GM19438 (cell line): ENCODE measurements at regions not wholly inside any gene's neighbourhood (a gene's known extent, or its start where the extent isn't known, plus 50 kb on each side); places are given as distances from the start of the nearest gene placed in this dataset.

ENCODE experiments used
- ATAC-seq: cut with Tn5 transposase; IDR thresholded peaks from one replicate; pipeline ENCODE4 v1.9.1; 2021; ENCODE audit warnings: low read depth; ENCODE audit not compliant: unreplicated experiment

DNA sequence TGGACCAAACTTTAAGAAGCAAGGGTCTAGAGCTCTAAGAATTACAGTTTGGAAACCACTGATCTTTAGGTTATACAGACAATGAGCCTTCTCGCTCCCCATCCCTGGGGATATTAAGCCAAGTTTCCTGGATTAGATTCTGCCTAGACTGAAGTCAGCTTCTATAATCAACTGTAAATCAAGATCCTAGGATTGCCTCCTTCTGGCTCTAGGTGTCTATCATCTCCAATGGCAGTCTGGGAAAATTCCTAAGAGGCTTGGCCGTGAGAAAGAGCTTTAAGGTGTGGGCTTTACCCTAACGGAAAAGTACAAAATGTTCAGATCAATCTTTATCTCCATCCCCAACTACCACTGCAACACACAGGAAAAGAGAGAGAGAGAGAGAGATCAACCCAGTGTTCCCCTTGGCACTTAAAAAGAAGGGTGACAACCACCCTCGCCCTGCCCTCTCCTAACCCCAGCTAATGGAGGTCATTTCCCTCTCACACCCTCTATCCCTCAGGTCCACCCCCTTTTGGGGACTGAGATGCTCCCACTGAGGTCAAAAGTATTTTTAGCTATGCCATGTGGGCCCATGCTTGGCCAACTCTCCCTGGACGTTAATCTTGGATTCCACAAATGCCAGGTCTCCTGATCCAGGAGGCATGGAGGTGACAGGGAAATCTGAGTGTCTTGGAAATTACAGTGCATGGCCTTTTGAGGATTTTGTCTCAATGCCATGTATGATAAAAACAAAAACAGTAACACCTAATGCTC lies 202.8 kb upstream of the BCL6 start:
- no peak for ATAC-seq

DNA sequence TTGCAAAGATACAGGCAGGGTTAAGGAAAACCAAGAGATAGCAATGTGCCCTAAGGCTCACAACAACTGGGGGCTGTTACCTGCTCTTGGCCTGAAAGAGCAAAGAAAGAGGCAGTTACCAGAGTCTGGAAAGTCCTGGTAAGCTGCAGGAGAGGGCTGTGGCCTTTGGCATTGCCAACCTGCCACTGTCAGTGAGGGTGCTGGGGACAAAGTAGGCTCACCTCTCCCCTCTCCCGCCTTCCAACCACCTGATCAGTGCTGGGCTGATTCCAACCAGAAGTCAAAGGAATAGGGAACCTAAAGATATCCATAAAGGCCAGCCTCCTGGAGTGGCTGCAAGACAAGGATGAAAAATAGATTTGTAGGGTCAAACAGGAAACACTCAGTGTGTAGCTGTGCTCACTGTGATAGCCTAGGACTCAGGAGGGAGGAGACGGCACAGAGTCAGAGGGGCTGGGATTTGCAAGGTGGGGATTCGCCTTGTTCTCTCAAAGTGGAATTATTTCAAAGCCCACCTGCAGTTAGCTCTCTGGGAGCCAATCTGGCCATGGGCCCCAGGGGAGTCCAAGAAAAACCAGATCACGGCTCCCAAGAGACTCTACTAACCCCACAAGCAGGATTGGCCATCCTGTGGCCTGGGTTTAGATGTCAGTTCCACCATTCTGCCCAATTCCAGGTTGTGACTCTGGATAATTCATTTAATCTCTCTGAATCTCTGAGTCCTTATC lies 204.0 kb upstream of the BCL6 start:
- no peak for ATAC-seq

DNA sequence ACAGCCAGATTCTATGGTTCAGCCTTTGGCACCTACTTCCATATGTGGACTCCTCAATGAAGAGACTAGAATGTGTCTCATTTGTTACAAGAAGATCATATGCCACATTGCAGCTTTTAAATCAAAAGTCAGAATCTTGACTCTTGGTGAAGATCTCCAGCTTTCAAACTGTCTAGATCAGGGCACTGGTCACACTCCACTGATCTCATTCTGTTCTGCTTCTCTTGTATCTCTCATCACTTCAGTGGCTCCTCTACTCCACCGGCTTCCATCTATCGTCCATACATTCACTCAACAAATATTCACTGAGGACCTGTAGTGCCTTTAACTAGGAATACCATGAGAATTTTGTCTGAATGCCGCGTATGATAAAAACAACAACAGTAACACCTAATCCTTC lies 203.3 kb upstream of the LPP start:
- ATAC-seq = no peak

DNA sequence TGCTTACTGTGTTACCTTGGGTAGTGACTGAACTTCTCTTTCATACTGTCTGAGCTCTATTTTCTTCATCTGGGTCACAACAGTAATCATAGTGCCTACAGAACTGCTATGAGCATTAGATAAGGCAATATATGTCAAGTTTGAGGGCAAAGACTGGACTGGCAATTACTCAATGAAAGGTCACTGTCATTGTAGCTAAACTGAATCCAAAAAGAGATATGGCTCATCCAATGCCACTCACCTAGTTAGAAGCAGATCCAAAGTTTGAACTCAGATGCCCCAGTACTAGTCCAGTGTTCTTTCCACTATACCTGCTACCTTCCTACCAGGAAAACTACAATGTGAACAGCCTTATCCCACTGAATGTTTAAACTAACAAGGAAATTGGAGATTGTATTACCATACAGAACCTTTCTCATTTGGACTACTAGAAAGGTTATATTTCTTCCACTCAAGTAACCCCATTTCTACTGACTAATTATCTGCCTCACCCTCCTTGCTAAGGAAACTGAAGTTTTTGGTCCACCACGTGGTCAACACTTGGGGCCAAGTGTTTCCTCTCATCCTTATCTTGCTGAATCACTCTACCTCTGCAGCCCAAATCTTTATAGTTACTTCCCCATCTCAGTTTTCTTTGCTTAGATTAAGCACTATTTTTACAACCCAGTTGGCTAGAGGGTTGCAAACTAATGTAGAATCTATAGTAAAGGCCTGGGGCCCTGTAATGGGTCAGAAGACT lies 202.3 kb upstream of the LPP start:
- ATAC-seq = no peak

DNA sequence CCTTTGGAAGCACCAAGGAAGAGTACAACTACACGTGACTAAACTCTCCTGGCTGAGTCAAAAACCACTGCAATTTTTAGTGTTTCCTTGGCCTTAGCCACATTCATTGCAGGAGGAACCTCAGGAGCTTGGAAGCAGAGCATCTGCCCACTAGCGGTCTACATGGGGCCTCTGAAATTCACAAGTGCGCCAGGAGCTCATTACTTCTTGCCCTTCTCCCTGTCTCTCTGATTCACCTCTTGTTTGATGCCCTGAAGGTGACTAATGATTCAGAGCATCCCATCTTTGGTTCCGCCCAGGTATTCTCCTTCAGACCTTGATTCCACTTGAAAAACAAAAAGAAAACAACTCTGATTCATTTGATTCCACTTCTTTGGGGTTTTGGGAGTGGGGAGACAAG lies 201.1 kb upstream of the LPP start:
- ATAC-seq = no peak

DNA sequence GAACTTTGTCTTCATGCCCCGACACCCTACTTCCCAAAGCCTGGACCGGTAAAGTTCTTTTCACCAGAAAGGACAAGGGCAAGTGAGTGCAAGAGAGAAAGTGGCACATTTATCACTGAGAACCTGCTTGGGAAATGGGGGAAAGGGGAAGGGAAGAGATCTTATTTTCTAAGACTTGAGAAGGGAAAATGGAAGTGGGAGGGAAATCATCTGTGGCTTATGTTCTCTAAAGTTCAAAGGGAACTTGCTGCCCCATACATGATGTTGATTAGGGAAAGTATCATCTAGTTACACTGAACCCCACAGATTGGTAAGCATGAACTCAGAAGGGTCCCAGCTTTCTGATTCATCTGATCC lies 199.5 kb upstream of the LPP start:
- ATAC-seq = no peak

DNA sequence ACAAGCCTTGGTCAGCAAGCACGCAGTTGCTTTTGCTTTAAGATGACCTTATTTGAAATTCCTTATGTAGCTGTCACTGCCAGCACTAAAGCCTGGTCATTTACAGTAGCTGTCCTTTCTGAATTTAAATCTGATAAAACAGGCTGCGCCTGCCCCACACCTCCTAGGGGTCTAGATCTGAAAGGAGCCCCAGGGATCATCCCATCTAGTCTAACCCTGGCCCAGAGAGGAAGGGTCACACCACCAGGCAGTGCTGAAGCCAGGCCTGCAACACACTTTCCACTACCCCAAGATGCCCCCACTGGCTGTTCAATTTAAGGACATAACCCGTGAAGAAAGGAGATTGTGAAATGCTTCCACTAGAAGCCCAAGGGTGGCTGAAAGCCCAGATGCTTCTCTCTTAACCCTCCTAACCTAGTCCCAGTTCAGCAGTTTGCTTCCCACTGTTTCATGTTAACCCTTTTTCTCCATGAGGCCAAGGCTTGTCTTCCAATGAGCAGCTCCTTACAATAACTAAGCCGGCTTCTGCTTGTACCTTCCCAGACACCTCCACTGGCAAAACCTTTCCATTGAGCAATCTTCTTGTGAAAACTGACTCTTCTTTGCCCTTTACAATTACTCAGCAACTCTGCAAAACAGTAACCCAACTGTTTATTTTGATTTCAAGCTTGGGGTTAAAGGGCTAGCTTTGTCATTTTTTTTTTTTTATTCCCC lies 198.9 kb upstream of the LPP start:
- ATAC-seq = no peak

DNA sequence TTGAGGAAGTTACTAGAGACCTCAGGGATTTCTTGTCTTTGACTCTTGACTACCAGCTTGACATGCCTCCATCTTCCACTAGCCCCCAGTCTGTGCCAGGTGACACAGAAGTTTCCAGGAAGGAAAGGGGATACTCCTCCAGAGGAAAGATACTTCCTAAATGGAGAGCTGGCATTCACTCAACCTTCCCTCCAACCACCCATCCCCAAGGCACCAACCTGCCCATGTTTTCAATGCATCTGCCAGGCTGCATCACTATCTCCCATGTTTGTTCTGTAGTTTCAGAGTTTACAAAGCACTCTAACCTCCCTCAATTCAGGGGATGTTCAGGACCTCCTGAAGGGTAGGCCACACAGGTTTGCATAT lies 198.4 kb upstream of the LPP start:
- ATAC-seq = no peak

DNA sequence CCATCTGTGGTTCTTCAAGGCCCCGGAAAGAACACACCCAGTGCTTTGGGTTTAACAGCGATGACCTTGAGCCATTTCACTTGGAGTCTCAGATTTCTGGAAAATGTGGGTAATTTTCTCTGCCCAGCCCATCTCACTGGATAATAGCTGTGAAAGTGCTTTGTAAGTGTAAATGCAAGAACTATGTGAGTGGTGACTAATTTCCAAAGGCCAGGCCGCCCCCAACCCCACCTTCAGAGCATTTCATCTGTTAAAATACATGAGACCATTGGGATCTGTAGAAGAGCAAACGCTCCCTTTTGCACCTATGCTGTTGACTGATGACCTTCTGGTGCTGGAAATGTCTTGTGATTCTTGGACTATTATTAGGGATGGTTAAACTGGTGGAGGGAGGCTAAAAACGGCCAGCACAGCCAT lies 196.8 kb upstream of the LPP start:
- no peak for ATAC-seq

DNA sequence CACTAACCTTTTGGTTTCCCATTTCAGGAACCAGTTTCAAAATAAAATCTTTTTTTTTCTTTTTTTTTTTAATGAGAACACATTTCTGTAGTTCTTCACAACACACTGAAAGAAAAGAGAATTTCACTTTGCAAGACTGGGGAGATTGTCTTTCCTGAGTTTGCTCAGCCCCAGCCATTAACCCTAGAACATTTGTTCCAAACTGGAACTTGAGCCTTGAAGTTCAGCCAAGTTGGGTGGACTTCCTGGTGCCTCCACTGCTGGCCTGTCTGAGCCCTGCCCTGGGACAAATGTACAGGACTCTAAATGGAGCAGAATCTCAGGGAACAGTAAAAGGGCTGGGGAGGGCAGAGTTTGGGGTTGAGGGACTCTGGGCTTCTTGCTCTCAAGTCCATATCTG lies 196.4 kb upstream of the LPP start:
- ATAC-seq = no peak

DNA sequence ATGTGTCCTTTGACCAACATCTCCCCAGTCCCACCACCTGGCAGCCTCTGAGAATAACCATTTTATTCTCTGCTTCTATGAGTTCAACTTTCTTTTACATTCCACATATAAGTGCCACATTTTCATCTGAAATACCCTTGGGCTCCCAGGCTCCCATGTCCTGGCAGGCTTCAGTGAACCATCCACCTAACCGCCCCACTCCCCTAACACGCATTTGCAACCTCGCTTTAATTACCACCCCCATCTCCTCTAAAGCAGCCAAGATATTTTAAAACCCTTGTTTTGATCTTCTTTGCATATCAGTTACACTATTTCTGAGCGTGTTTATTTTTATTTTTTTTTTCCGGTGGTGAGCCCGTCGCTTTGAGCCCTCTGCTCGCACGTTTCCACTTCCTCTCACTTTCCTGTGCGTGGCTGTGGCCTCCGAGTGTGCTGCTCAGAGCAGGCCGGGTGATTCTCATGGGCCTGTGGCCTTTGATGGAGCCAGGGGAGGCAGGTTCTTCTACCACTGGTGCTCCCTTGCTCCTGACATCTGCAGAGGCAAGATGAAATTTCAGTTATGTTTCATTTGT lies 195.4 kb upstream of the LPP start:
- ATAC-seq = no peak

DNA sequence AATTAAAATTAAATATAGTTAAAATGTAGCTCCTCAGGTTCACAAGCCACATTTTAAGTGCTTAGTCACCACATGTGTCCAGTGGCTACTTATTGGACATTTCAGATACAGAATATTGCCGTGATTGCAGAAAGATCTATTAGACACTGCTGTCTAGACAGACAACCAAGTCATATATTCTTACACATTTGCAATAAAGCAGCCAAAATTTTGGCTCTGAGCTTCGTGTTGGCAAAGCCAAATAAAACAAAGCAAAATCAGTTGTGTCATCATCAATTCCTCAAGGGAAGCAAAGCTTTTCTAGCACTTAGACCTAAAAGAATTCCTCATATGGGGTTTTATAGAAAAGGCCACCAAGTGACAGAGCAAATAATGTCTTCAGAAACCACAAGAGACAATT lies 193.1 kb upstream of the LPP start:
- ATAC-seq = no peak

DNA sequence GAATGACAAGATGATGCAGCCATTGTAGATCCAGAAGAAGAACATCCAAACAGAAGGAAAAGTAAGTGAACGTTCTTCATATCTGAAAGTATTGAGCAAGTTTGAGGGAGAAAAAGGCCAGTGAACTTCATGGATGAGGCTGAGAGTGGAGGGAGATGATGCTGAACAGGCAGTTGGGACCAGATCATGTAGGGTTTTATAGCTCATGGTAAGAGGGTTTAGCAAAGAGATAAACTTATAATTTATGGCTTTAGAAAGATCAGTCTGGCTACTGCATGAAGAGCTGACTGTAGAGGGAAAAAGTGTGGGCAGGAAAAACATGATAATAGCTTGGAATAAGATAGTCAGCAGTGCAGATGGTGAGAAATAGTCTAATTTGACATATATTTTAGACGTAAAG lies 192.6 kb upstream of the LPP start:
- no peak for ATAC-seq

DNA sequence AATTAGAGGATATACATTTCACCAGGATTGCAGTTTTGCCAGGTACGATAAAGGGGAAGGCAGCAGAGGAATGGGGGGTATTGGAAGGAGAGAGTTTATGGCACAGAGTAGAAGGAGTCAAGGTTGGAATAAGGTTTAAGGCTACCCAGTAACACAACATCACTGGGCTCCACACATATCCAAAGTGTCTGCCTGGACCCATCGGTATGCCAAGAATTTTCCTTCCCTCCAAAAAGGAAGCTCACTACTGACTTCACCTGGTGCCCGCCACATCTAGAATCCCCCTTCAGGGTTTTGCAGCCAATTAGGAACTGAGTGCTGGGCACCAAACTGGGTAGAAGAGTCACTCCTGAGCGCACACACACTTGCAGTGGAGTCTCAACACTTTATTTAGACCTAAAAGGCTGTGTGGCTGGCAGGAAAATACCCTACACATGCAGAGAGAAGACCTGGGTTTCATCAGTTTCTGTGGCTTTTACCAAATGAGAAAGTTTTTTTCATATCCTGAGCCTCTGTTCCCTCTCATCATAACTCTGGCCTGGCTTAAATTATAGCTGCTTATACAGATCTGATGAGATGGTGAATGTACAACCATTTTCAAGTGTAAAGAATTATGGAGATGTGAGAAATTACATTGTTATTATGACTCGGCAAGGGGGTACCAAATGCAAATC lies 190.8 kb upstream of the LPP start:
- ATAC-seq = no peak

DNA sequence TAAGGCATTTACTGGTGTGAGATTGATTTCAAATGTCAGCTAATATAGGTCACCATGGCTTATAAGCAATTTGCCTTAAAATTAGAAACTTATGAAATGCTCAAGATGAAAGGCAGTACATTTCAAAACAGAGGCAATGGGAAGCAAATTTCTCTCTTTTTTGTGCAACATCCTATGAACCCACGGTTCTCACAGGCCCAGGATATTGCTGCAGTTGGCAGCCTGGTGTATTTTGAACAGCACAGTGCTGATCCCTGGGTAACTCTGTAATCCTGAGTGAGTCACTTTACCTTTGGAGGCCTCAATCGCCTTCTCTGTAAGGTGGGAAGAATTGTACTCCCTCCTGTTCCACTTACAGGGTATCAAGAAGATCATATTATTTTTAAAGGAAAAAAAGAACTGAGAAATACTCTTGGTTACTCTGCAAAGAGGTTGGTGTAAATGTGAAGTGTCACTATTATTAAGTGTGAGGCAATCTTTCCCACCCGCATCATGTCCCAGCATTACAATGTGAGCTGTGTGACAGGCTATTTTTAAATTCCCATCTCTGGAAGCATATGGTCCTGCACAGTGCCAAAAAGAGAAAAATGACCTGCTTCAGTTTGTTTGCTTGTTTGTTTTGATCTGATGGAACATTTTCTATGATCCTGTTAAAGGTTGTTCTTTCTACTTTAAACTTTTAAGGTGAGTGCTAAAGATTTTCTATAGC lies 190.1 kb upstream of the LPP start:
- no peak for ATAC-seq

DNA sequence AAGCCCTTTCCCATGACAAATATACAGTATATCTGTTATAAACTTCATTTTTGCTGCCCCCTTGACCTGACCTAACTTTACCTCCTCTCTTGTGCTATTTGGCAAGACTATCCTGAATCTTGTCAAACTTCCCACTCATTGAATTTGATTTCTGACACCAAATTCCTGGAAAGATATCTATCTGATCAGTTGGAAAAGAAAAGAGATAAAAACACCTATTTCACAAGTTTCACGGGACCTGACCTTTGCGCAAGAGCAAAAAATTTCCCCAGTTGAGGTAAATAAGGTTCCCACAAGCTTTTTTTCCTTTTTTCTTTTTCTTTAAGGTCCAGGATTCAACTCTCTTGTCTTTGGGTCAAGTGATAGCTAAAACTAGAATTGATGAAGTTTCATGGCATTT lies 189.2 kb upstream of the LPP start:
- no peak for ATAC-seq

DNA sequence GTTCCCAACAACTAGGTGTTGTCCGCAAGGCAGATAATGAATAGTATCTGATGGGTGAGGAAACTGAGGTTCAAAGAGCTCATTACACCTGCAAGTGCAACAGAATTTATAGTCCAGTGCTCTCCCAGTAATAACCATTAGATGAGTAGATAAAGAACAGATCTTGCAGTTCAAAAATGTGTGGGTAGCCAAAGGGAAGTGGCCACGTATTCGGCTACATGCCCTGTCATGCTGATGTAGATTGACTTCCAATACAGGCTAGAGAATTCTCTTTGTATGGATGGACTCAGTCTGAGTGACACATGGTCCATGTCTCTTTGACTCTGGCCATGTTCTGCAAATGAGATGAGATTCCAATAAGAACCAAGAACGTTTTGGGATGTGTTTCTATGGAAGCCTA lies 187.9 kb upstream of the LPP start:
- no peak for ATAC-seq

DNA sequence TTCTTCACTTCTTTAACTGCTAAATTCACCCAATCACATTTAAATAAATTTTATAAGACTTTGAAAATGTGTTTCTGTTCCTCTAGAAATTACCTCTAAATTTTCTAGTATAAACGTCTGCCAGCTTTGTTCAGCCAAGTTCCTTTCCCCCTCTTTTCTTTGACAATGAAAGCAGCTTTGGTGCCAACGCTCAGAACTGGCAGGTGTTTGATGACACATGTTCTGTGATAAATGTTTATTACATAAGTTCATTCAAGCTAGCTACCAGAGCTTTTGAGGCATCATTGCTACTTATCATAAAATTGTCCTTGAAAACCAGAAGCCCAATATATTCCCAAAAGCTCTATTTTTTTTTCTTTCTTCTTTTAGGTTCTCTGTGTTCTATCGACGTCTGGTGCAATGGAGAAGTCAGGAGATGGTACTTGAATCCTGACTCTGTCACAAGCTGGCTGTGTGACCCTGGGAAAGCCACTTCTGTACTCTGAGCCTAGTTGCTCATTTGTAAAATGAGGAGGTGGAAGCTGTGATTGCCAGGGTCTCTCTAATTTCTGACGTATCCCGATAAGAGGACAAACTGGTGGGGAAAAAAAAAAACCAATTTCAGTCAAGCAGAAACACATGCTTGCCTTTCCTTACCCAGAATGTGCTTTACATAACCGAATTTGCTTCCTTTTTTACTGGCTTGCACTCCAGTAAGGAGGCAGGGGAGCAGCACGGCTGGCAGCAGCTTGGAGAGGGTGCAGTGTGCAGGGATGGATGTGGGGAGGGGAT lies 187.1 kb upstream of the LPP start:
- ATAC-seq = no peak

DNA sequence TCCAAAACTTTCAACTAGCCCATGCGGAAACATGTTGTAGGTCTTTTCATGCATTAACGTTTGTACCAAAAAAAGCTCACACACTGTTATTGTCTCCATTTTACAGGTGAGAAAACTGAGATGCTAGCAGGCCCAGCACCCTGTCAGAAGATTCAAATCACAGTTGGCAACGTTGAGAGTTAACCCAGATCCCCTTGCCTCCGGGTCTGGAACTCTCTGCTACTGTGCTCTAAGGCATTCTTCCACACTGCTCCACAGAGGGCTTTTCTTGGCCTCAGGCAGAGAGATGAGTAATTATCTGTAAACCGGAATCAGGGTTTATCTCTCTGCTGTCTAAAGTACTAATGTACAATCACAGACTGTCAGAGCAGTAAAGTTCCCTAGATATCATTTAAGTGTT lies 186.0 kb upstream of the LPP start:
- no peak for ATAC-seq
